ENCODE measurements at regions not wholly inside any gene's neighbourhood (a gene's known extent, or its start where the extent isn't known, plus 50 kb on each side); places are given as distances from the start of the nearest gene placed in this dataset.

GRCh38 chrX:23578079-23578478, 89.2 kb upstream of the PRDX4 start:
- intact Hi-C loops (cut with micrococcal nuclease; ENCODE audit: unreplicated experiment) (no loop called here), in situ Hi-C loops (cut with MboI) (no loop called here)
- ChIA-PET RAD21 (ENCODE audit: unreplicated experiment) (no interaction called here), SMC1A (ENCODE audit: uncharacterized antibody, unreplicated experiment) (no interaction called here), CTCF (no interaction called here), POLR2A (no interaction called here)
- FAIRE-seq, result no peak
- H3K4me1 ChIP-seq (ENCODE audit: control insufficient read depth, insufficient read depth, low read length), result no peaks in the 10 kb centered on the region
- TF ChIP-seq PBX3 (IDR thresholded peaks at IDR 0.05; ENCODE audit: insufficient replicate concordance, low read depth, low read length), result no peak
- no peak for TF ChIP-seq ESRRA (IDR thresholded peaks at IDR 0.05; ENCODE audit: low read length)
- TF ChIP-seq SUPT20H (IDR thresholded peaks at IDR 0.05; ENCODE audit: borderline replicate concordance, control insufficient read depth, low read depth, low read length), result no peak
- TF ChIP-seq RB1 (IDR thresholded peaks at IDR 0.05; ENCODE audit: borderline replicate concordance), result no peak
- no peak for TF ChIP-seq ATF7 (IDR thresholded peaks at IDR 0.05; ENCODE audit: low read depth)
- TF ChIP-seq ZNF384 (IDR thresholded peaks at IDR 0.05; ENCODE audit: borderline replicate concordance, low read depth, low read length), result no peak
- no peak for TF ChIP-seq RAD51 (IDR thresholded peaks at IDR 0.05)
- TF ChIP-seq GATAD2B (conservative IDR thresholded peaks at IDR 0.05; ENCODE audit: low read depth), result no peak
- no peak for TF ChIP-seq LARP7 (IDR thresholded peaks at IDR 0.05)
- TF ChIP-seq MEF2B (IDR thresholded peaks at IDR 0.05; ENCODE audit: partially characterized antibody, poor library complexity, severe bottlenecking), result no peak
- no peak for TF ChIP-seq ZBTB40 (IDR thresholded peaks at IDR 0.05; ENCODE audit: borderline replicate concordance)
- TF ChIP-seq FOS (IDR thresholded peaks at IDR 0.05; ENCODE audit: borderline replicate concordance, extremely low read depth, insufficient read length), result no peak
- TF ChIP-seq ZBED1 (IDR thresholded peaks at IDR 0.05; ENCODE audit: borderline replicate concordance), result no peak
- no peak for TF ChIP-seq TCF12 (IDR thresholded peaks at IDR 0.05; ENCODE audit: low read depth, low read length)
- TF ChIP-seq TCF7 (IDR thresholded peaks at IDR 0.05; ENCODE audit: borderline replicate concordance), result no peak
- TF ChIP-seq HSF1 (IDR thresholded peaks at IDR 0.05; ENCODE audit: low read depth, low read length), result no peak
- TF ChIP-seq STAT3 (IDR thresholded peaks at IDR 0.05; ENCODE audit: low read depth, low read length), result no peak
- BruUV-seq (replicated peaks), result no TSS peak
- no peak overlapping the region for H3K27ac ChIP-seq (ENCODE audit: control insufficient read depth, insufficient read depth)
- 30% methylated on average over 1 of the region's 1 CpG for WGBS (ENCODE audit: insufficient coverage, insufficient replicate concordance, low lambda C conversion rate, missing lambda C conversion rate)
- no peaks in the 10 kb centered on the region for H3K9me3 ChIP-seq (replicated peaks; ENCODE audit: control insufficient read depth, insufficient read depth, low read length)
- no peak overlapping the region for H3K4me2 ChIP-seq (ENCODE audit: control insufficient read depth, insufficient read depth)
- H3K9ac ChIP-seq (ENCODE audit: control insufficient read depth, insufficient read depth, low read length), result no peak overlapping the region
- no peaks in the 10 kb centered on the region for H4K20me1 ChIP-seq (ENCODE audit: control insufficient read depth, insufficient read depth)
- H2AFZ ChIP-seq (ENCODE audit: control insufficient read depth, low read depth, low read length), result no peak overlapping the region
- no peak for DNase-seq (ENCODE audit: low read depth, low spot score)
- no peaks in the 10 kb centered on the region for H3K36me3 ChIP-seq (ENCODE audit: control insufficient read depth in 2 of 2, insufficient read depth in 2 of 2, low read length in 1 of 2)
- no peaks in the 10 kb centered on the region; a peak in 1 of 4 replicates for H3K27me3 ChIP-seq (replicated peaks in 1 of 2; ENCODE audit: control insufficient read depth in 2 of 2, insufficient read depth in 2 of 2, low read length in 1 of 2)
- no peak overlapping the region for H3K4me3 ChIP-seq
- no peak for ATAC-seq
- no peaks in the 10 kb centered on the region for H3K79me2 ChIP-seq (ENCODE audit: control insufficient read depth, insufficient read depth, low read length)
